ENCODE measurements at regions not wholly inside any gene's neighbourhood (a gene's known extent, or its start where the extent isn't known, plus 50 kb on each side); places are given as distances from the start of the nearest gene placed in this dataset.

DNA sequence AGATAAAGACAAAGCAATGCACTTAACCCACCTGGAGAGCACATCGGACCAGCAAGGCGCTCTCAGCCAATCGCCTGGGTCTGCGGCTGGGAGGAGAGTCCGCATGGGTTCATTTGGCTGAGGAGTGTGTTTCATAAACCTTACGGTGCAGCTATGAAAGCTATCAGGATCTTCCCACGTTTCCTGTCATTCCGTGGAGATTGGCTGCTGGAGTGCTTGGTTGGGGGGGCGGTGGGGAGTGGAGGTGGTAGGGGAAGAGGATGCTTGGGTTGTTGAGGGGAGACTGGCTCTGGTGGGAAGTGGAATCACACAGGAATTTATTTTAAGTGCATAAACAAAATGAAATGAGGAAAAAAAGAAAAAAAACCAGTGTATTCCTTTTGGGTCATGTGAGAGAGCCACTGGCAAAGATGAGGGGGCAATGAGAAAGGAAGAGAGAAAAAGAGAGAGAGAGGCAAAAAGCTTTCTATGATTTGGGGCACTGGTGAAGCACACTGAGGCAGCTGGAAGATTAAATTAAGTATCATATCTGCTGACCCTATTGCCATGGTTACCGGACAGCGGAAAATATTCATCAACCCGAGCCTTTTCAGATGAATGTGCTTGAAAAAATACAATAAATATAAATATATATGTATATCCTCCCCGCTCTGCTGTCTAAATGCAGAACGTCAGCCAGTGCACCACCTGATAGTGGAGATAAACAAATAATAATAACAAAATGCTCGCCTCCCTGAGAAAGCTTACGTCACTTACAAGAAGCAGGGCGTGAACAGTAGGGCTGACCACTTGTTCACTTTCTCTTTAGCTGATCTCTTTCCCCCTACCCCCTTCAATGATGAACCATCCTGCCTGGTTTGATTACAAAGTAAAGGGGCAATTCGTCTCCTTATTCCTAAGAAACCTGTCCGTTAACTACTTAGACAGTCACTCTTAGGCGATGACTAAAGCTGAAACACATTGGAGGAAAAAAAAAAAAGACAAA is 457.0 kb upstream of the ZFHX3 start:
- Histone ChIP-seq H2BK20ac (ENCODE audit: low read depth, low read length) (no peak overlapping the region), H3K56ac (ENCODE audit: extremely low read depth, insufficient read depth, low read length) (no peak overlapping the region), H3K27me3 (ENCODE audit: control insufficient read depth, insufficient read depth, low read length) (no peaks in the 10 kb centered on the region), H3K18ac (ENCODE audit: low read depth, low read length) (no peak overlapping the region), H3K9me1 (ENCODE audit: insufficient read depth, low read length) (no peaks in the 10 kb centered on the region), H3K4ac (ENCODE audit: low read depth, low read length) (no peak overlapping the region), H4K8ac (ENCODE audit: low read depth in 2 of 2, low read length in 2 of 2) (no peak overlapping the region), H3K27ac (ENCODE audit: insufficient read depth, low read length) (no peak overlapping the region), H3K4me3 (ENCODE audit: insufficient read depth, low read depth, low read length) (no peak overlapping the region), H3K23ac (ENCODE audit: low read depth, low read length) (no peak overlapping the region), H4K20me1 (ENCODE audit: insufficient read depth, low read length) (no peaks in the 10 kb centered on the region), H2AK9ac (replicated peaks; ENCODE audit: low read depth, low read length, poor library complexity) (no peak overlapping the region), H4K5ac (ENCODE audit: low read depth, low read length) (no peak overlapping the region), H3K36me3 (ENCODE audit: control insufficient read depth, insufficient read depth, low read length) (no peaks in the 10 kb centered on the region), H3K14ac (replicated peaks; ENCODE audit: low read depth, low read length) (no peak overlapping the region), H3K9me3 (ENCODE audit: control insufficient read depth, insufficient read depth, low read length) (peaks cover 4% of the 10 kb centered on the region; the same call in 1 of the 2 replicates), H3K4me1 (ENCODE audit: control insufficient read depth, insufficient read depth, low read length) (no peaks in the 10 kb centered on the region), H2BK15ac (ENCODE audit: low read depth, low read length) (no peak overlapping the region), H2BK5ac (ENCODE audit: low read depth, low read length, poor library complexity, severe bottlenecking) (no peak overlapping the region), H2AFZ (replicated peaks; ENCODE audit: low read length, poor library complexity) (no peak overlapping the region), H3K4me2 (ENCODE audit: low read depth, low read length) (no peak overlapping the region), H3K79me1 (ENCODE audit: low read depth in 1 of 2, low read length in 2 of 2) (no peaks in the 10 kb centered on the region), H2BK120ac (ENCODE audit: low read depth, low read length) (no peak overlapping the region), H2AK5ac (ENCODE audit: low read depth, low read length) (no peak overlapping the region), H4K91ac (ENCODE audit: insufficient read depth, low read depth, low read length) (no peak overlapping the region), H3K9ac (ENCODE audit: low read depth, low read length) (no peak overlapping the region)
- ChIA-PET POLR2A (ENCODE audit: unreplicated experiment) (no interaction called here), CTCF (no interaction called here)
- intact Hi-C loops (cut with micrococcal nuclease) = no loop called here
- 37% methylated on average over 6 of the region's 20 CpGs; no CpG with 5 or more reads in 1 of the 2 experiments for WGBS, 2 experiments (ENCODE audit: extremely low coverage in 2 of 2, insufficient read length in 1 of 2)
- BruUV-seq (replicated peaks) = no TSS peak
- no peak for ATAC-seq (ENCODE audit: low read depth)
- dilution Hi-C loops (cut with HindIII; ENCODE audit: low sequenced_read_pairs, unreplicated experiment) = no loop called here
- no peak for DNase-seq
- in situ Hi-C loops (cut with MboI; ENCODE audit: low sequenced_read_pairs) = no loop called here
- no peak for TF ChIP-seq RCOR1 (IDR thresholded peaks at IDR 0.05; ENCODE audit: insufficient replicate concordance, low read length)
- TF ChIP-seq NFE2L2 (IDR thresholded peaks at IDR 0.05; ENCODE audit: low read depth, low read length) = no peak
- TF ChIP-seq CEBPB (IDR thresholded peaks at IDR 0.05; ENCODE audit: low read depth, low read length) = no peak
- no peak for TF ChIP-seq SMC3 (IDR thresholded peaks at IDR 0.05; ENCODE audit: low read depth, low read length)
- TF ChIP-seq, protein P1, sequence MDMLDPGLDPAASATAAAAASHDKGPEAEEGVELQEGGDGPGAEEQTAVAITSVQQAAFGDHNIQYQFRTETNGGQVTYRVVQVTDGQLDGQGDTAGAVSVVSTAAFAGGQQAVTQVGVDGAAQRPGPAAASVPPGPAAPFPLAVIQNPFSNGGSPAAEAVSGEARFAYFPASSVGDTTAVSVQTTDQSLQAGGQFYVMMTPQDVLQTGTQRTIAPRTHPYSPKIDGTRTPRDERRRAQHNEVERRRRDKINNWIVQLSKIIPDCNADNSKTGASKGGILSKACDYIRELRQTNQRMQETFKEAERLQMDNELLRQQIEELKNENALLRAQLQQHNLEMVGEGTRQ (IDR thresholded peaks at IDR 0.05; ENCODE audit: low read depth, low read length) = no peak
- TF ChIP-seq BHLHE40 (IDR thresholded peaks at IDR 0.05; ENCODE audit: low read depth, low read length) = no peak
- no peak for TF ChIP-seq RFX5 (IDR thresholded peaks at IDR 0.05; ENCODE audit: low read depth, low read length)
- TF ChIP-seq FOS (IDR thresholded peaks at IDR 0.05; ENCODE audit: low read depth, low read length) = no peak
- TF ChIP-seq RAD21 (IDR thresholded peaks at IDR 0.05; ENCODE audit: low read length) = no peak
- no peak for TF ChIP-seq MAZ (IDR thresholded peaks at IDR 0.05; ENCODE audit: borderline replicate concordance, low read depth, low read length)
- TF ChIP-seq, protein P2, sequence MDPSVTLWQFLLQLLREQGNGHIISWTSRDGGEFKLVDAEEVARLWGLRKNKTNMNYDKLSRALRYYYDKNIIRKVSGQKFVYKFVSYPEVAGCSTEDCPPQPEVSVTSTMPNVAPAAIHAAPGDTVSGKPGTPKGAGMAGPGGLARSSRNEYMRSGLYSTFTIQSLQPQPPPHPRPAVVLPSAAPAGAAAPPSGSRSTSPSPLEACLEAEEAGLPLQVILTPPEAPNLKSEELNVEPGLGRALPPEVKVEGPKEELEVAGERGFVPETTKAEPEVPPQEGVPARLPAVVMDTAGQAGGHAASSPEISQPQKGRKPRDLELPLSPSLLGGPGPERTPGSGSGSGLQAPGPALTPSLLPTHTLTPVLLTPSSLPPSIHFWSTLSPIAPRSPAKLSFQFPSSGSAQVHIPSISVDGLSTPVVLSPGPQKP (IDR thresholded peaks at IDR 0.05; ENCODE audit: borderline replicate concordance, low read depth, low read length) = no peak
- TF ChIP-seq CHD1 (IDR thresholded peaks at IDR 0.05; ENCODE audit: low read depth, low read length) = no peak
- TF ChIP-seq, protein P3, sequence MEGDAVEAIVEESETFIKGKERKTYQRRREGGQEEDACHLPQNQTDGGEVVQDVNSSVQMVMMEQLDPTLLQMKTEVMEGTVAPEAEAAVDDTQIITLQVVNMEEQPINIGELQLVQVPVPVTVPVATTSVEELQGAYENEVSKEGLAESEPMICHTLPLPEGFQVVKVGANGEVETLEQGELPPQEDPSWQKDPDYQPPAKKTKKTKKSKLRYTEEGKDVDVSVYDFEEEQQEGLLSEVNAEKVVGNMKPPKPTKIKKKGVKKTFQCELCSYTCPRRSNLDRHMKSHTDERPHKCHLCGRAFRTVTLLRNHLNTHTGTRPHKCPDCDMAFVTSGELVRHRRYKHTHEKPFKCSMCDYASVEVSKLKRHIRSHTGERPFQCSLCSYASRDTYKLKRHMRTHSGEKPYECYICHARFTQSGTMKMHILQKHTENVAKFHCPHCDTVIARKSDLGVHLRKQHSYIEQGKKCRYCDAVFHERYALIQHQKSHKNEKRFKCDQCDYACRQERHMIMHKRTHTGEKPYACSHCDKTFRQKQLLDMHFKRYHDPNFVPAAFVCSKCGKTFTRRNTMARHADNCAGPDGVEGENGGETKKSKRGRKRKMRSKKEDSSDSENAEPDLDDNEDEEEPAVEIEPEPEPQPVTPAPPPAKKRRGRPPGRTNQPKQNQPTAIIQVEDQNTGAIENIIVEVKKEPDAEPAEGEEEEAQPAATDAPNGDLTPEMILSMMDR (conservative IDR thresholded peaks at IDR 0.05; ENCODE audit: low read depth, low read length) = no peak
- TF ChIP-seq MXI1 (IDR thresholded peaks at IDR 0.05; ENCODE audit: borderline replicate concordance, low read depth, low read length) = no peak
- no peak for TF ChIP-seq POLR2A (IDR thresholded peaks at IDR 0.05; ENCODE audit: low read depth, low read length)
